ENCODE measurements at regions not wholly inside any gene's neighbourhood (a gene's known extent, or its start where the extent isn't known, plus 50 kb on each side); places are given as distances from the start of the nearest gene placed in this dataset.

GRCh38 chr17:34443619-34444469 lies 80.8 kb upstream of the CCL1 start:
- no peak for DNase-seq (ENCODE audit: low spot score in 2 of 2)
- Histone ChIP-seq H3K27ac (no peak overlapping the region), H3K9me3 (no peaks in the 10 kb centered on the region), H3K36me3 (no peaks in the 10 kb centered on the region), H3K4me1 (no peaks in the 10 kb centered on the region), H3K4me3 (no peak overlapping the region), H3K27me3 (no peaks in the 10 kb centered on the region)
- intact Hi-C loops (cut with DNase I), result no loop called here
- no peak for TF ChIP-seq CTCF (IDR thresholded peaks at IDR 0.05)

- no peaks in the 10 kb centered on the region for H3K4me1 ChIP-seq
- TF ChIP-seq CTCF (IDR thresholded peaks at IDR 0.05), result no peak
- H3K27me3 ChIP-seq, result no peaks in the 10 kb centered on the region
- no peak overlapping the region for H3K27ac ChIP-seq
- no peak for DNase-seq (ENCODE audit: low spot score in 2 of 2)
- H3K36me3 ChIP-seq, result no peaks in the 10 kb centered on the region
- H3K4me3 ChIP-seq, result no peak overlapping the region
- no peaks in the 10 kb centered on the region for H3K9me3 ChIP-seq
- intact Hi-C loops (cut with DNase I), result no loop called here
Observed at GRCh38 chr17:34442387-34443111, 79.5 kb upstream of the CCL1 start.

GRCh38 chr17:34437188-34437587 lies 74.2 kb upstream of the CCL1 start:
- no peaks in the 10 kb centered on the region for H3K4me1 ChIP-seq
- no peak for TF ChIP-seq CTCF (IDR thresholded peaks at IDR 0.05)
- no peak for DNase-seq (ENCODE audit: low spot score in 2 of 2)
- no peaks in the 10 kb centered on the region for H3K9me3 ChIP-seq
- no peak overlapping the region for H3K27ac ChIP-seq
- intact Hi-C loops (cut with DNase I), result no loop called here
- no peak overlapping the region for H3K4me3 ChIP-seq
- H3K27me3 ChIP-seq, result no peaks in the 10 kb centered on the region
- H3K36me3 ChIP-seq, result no peaks in the 10 kb centered on the region

GRCh38 chr17:34436607-34437006 lies 73.6 kb upstream of the CCL1 start:
- no peaks in the 10 kb centered on the region for H3K27me3 ChIP-seq
- H3K36me3 ChIP-seq, result no peaks in the 10 kb centered on the region
- H3K9me3 ChIP-seq, result no peaks in the 10 kb centered on the region
- DNase-seq (ENCODE audit: low spot score in 2 of 2), result no peak
- H3K4me3 ChIP-seq, result no peak overlapping the region
- no peaks in the 10 kb centered on the region for H3K4me1 ChIP-seq
- no peak for TF ChIP-seq CTCF (IDR thresholded peaks at IDR 0.05)
- no peak overlapping the region for H3K27ac ChIP-seq
- intact Hi-C loops (cut with DNase I), result no loop called here

- Histone ChIP-seq H3K9me3 (no peaks in the 10 kb centered on the region), H3K4me3 (no peak overlapping the region), H3K27ac (no peak overlapping the region), H3K4me1 (no peaks in the 10 kb centered on the region), H3K27me3 (no peaks in the 10 kb centered on the region), H3K36me3 (no peaks in the 10 kb centered on the region)
- intact Hi-C loops (cut with DNase I), result no loop called here
- TF ChIP-seq CTCF (IDR thresholded peaks at IDR 0.05), result no peak
- no peak for DNase-seq (ENCODE audit: low spot score in 2 of 2)
Observed at GRCh38 chr17:34435182-34435928, 72.3 kb upstream of the CCL1 start.

Data from ascending aorta (tissue), 2 donors.